Fibroblast of peridontal ligament (primary cell): ENCODE measurements at regions not wholly inside any gene's neighbourhood (a gene's known extent, or its start where the extent isn't known, plus 50 kb on each side); places are given as distances from the start of the nearest gene placed in this dataset.
"Not testable (repeated sequence)": the region's sequence is repeated elsewhere in the genome, so short reads cannot be mapped to it uniquely, and the experiment has no call there.

Experiments used
- DNase-seq: peaks from one replicate; pipeline ENCODE4 v3.0.0-alpha.2; 2010; ENCODE audit errors: extremely low read depth

GRCh38 chr12:73677520-73678291 lies 859.9 kb upstream of the ATXN7L3B start:
- DNase-seq, result no peak

- no peak for DNase-seq
These were observed 859.3 kb upstream of the ATXN7L3B start for GRCh38 chr12:73678335-73678734.

GRCh38 chr12:73699318-73699717 lies 838.3 kb upstream of the ATXN7L3B start:
- no peak for DNase-seq

GRCh38 chr12:73714655-73715054 lies 823.0 kb upstream of the ATXN7L3B start:
- DNase-seq, result no peak

- not testable (repeated sequence) for DNase-seq
These were observed 821.5 kb upstream of the ATXN7L3B start for GRCh38 chr12:73716143-73716542.

- DNase-seq, result no peak
These were observed 818.4 kb upstream of the ATXN7L3B start for GRCh38 chr12:73719223-73719622.

GRCh38 chr12:73726881-73727280 lies 810.8 kb upstream of the ATXN7L3B start:
- no peak for DNase-seq

- DNase-seq, result no peak
These were observed 806.0 kb upstream of the ATXN7L3B start for GRCh38 chr12:73731658-73732057.

- DNase-seq, result no peak
These were observed 768.3 kb upstream of the ATXN7L3B start for GRCh38 chr12:73769337-73769736.

- DNase-seq, result no peak
These were observed 739.1 kb upstream of the ATXN7L3B start for GRCh38 chr12:73798523-73798922.

- DNase-seq, result no peak
These were observed 722.5 kb upstream of the ATXN7L3B start for GRCh38 chr12:73815072-73815645.

GRCh38 chr12:73817161-73817560 lies 720.5 kb upstream of the ATXN7L3B start:
- DNase-seq, result no peak

- no peak for DNase-seq
These were observed 703.9 kb upstream of the ATXN7L3B start for GRCh38 chr12:73833746-73834145.

GRCh38 chr12:73841963-73842362 lies 695.7 kb upstream of the ATXN7L3B start:
- no peak for DNase-seq

- DNase-seq, result no peak
These were observed 674.1 kb upstream of the ATXN7L3B start for GRCh38 chr12:73863546-73863945.

GRCh38 chr12:73867147-73867546 lies 670.5 kb upstream of the ATXN7L3B start:
- DNase-seq, result no peak

GRCh38 chr12:73877291-73877690 lies 660.3 kb upstream of the ATXN7L3B start:
- DNase-seq, result not testable (repeated sequence)

GRCh38 chr12:73892201-73892600 lies 645.4 kb upstream of the ATXN7L3B start:
- DNase-seq, result peak; percentile 0

- no peak for DNase-seq
These were observed 639.0 kb upstream of the ATXN7L3B start for GRCh38 chr12:73898645-73899044.

- no peak for DNase-seq
These were observed 635.4 kb upstream of the ATXN7L3B start for GRCh38 chr12:73902260-73902659.

- DNase-seq, result no peak
These were observed 630.9 kb upstream of the ATXN7L3B start for GRCh38 chr12:73906757-73907156.

- DNase-seq, result peak; percentile 0
These were observed 601.8 kb upstream of the ATXN7L3B start for GRCh38 chr12:73935817-73936216.

- no peak for DNase-seq
These were observed 590.2 kb upstream of the ATXN7L3B start for GRCh38 chr12:73947326-73948026.
